Caco-2 (cell line): ENCODE measurements at regions not wholly inside any gene's neighbourhood (a gene's known extent, or its start where the extent isn't known, plus 50 kb on each side); places are given as distances from the start of the nearest gene placed in this dataset.

ENCODE experiments used
- BruUV-seq: library from RNA; stranded (reverse); fragments of 400-500 nt; replicated peaks from 2 replicates; lab custom pipeline; 2021; lab: Mats Ljungman, UMichigan
- CTCF ChIA-PET: fragments of 300-600 bp; sonication (Branson Sonifier 250); formaldehyde crosslinking; loops from one replicate; lab custom pipeline; 2022; ENCODE audit warnings: antibody characterized with exemption; lab: Charles Lee
- POLR2A ChIA-PET: fragments of 300-600 bp; sonication (Branson Sonifier 250); formaldehyde crosslinking; loops from one replicate; lab custom pipeline; 2022; ENCODE audit warnings: antibody characterized with exemption; lab: Charles Lee
- DNase-seq, 2 experiments: peaks; one replicate each; pipeline versions ENCODE4 v3.0.0 to v3.0.0-alpha.2; 2020 to 2022
- H3K27me3 ChIP-seq: replicated peaks from 2 replicates; pipeline ENCODE4 v1.6.0; 2011; ENCODE audit warnings: low read length; ENCODE audit not compliant: control insufficient read depth, insufficient read depth
- H3K36me3 ChIP-seq: 2 replicates; pipeline ENCODE4 v1.5.1; 2011; ENCODE audit warnings: low read length; ENCODE audit not compliant: control insufficient read depth, insufficient read depth
- H3K4me1 ChIP-seq: fragments of 250-450 bp; sonication (Bioruptor Pico); 2 replicates; pipeline ENCODE4 v1.5.1; 2020; ENCODE audit warnings: mild to moderate bottlenecking
- H3K4me3 ChIP-seq: 2 replicates; pipeline ENCODE4 v1.5.1; 2011; ENCODE audit warnings: low read depth, mild to moderate bottlenecking, control low read depth, low read length
- H3K9me3 ChIP-seq: fragments of 250-450 bp; sonication (Bioruptor Pico); 2 replicates; pipeline ENCODE4 v1.5.1; 2020; ENCODE audit warnings: mild to moderate bottlenecking, moderate library complexity
- H3K27ac Mint-ChIP-seq: one replicate; pipeline ENCODE4 v1.8.0; 2022; ENCODE audit warnings: mixed read lengths; ENCODE audit not compliant: unreplicated experiment
- H3K27me3 Mint-ChIP-seq: one replicate; pipeline ENCODE4 v1.8.0; 2022; ENCODE audit warnings: mixed read lengths; ENCODE audit not compliant: insufficient read depth, unreplicated experiment
- H3K36me3 Mint-ChIP-seq: one replicate; pipeline ENCODE4 v1.8.0; 2022; ENCODE audit warnings: mild to moderate bottlenecking, mixed read lengths; ENCODE audit not compliant: insufficient read depth, unreplicated experiment
- H3K4me1 Mint-ChIP-seq: one replicate; pipeline ENCODE4 v1.8.0; 2022; ENCODE audit warnings: low read depth, mixed read lengths; ENCODE audit not compliant: unreplicated experiment
- H3K4me3 Mint-ChIP-seq: one replicate; pipeline ENCODE4 v1.8.0; 2022; ENCODE audit warnings: mild to moderate bottlenecking, moderate library complexity, mixed read lengths; ENCODE audit not compliant: unreplicated experiment
- H3K9me3 Mint-ChIP-seq: one replicate; pipeline ENCODE4 v1.8.0; 2022; ENCODE audit warnings: mixed read lengths; ENCODE audit not compliant: unreplicated experiment
- CTCF ChIP-seq, 2 experiments: fragments of 200-600 bp in 1 of 2; IDR thresholded peaks; 1 replicate in 1 of 2; 2 replicates in 1 of 2; pipeline versions ENCODE4 v1.5.1 to v1.8.0; 2011 to 2022; ENCODE audit warnings: antibody characterized with exemption in 1 of 2, control low read depth in 1 of 2, inconsistent platforms in 1 of 2, low read depth in 1 of 2, low read length in 1 of 2, mild to moderate bottlenecking in 1 of 2, moderate library complexity in 1 of 2; ENCODE audit not compliant: insufficient read depth in 1 of 2, severe bottlenecking in 1 of 2, unreplicated experiment in 1 of 2
- intact Hi-C: fragments of 100-400 bp; cut with micrococcal nuclease; formaldehyde crosslinking; loops from one replicate; pipeline ENCODE4 v1.10.0; 2022; ENCODE audit not compliant: unreplicated experiment

GRCh38 chr18:64840911-64841701 is 692.2 kb upstream of the LINC00305 start:
- CTCF ChIA-PET: no interaction called here
- no peak overlapping the region for H3K27ac Mint-ChIP-seq

GRCh38 chr18:64810354-64810753 is 661.5 kb upstream of the LINC00305 start:
- ChIA-PET CTCF (no interaction called here), POLR2A (no interaction called here)
- Histone ChIP-seq H3K4me3 (no peak overlapping the region), H3K36me3 (no peaks in the 10 kb centered on the region), H3K9me3 (no peaks in the 10 kb centered on the region), H3K27me3 (no peaks in the 10 kb centered on the region), H3K4me1 (no peaks in the 10 kb centered on the region)
- Mint-ChIP-seq H3K27me3 (no peaks in the 10 kb centered on the region), H3K4me3 (no peak overlapping the region), H3K27ac (no peak overlapping the region), H3K9me3 (no peaks in the 10 kb centered on the region), H3K4me1 (no peaks in the 10 kb centered on the region), H3K36me3 (no peaks in the 10 kb centered on the region)
- no peak for TF ChIP-seq CTCF (IDR thresholded peaks at IDR 0.05; ENCODE audit: insufficient read depth in 1 of 2, low read depth in 1 of 2, low read length in 1 of 2, severe bottlenecking in 1 of 2, unreplicated experiment in 1 of 2)
- intact Hi-C loops: no loop called here
- no peak for DNase-seq
- no TSS peak for BruUV-seq

More at GRCh38 chr18:64840911-64841701, 692.2 kb upstream of the LINC00305 start:
- Histone ChIP-seq H3K4me1 (no peaks in the 10 kb centered on the region), H3K27me3 (no peaks in the 10 kb centered on the region), H3K36me3 (no peaks in the 10 kb centered on the region), H3K4me3 (no peak overlapping the region), H3K9me3 (no peaks in the 10 kb centered on the region)
- Mint-ChIP-seq H3K9me3 (no peaks in the 10 kb centered on the region), H3K27me3 (no peaks in the 10 kb centered on the region), H3K36me3 (no peaks in the 10 kb centered on the region), H3K4me3 (no peak overlapping the region), H3K4me1 (no peaks in the 10 kb centered on the region)
- no TSS peak for BruUV-seq
- no peak for TF ChIP-seq CTCF (IDR thresholded peaks at IDR 0.05; ENCODE audit: insufficient read depth in 1 of 2, low read depth in 1 of 2, low read length in 1 of 2, severe bottlenecking in 1 of 2, unreplicated experiment in 1 of 2)
- POLR2A ChIA-PET: no interaction called here
- intact Hi-C loops: no loop called here
- DNase-seq: peak in 1 of 2 experiments; percentile 2

- intact Hi-C loops: no loop called here
Observed at GRCh38 chr18:64809801-64810200, 660.9 kb upstream of the LINC00305 start.

More at GRCh38 chr18:64809801-64810200, 660.9 kb upstream of the LINC00305 start:
- BruUV-seq: no TSS peak
- no peak overlapping the region for H3K27ac Mint-ChIP-seq
- no peaks in the 10 kb centered on the region for H3K36me3 ChIP-seq
- H3K4me3 ChIP-seq: no peak overlapping the region
- H3K9me3 ChIP-seq: no peaks in the 10 kb centered on the region
- H3K27me3 Mint-ChIP-seq: no peaks in the 10 kb centered on the region
- H3K9me3 Mint-ChIP-seq: no peaks in the 10 kb centered on the region
- TF ChIP-seq CTCF (IDR thresholded peaks at IDR 0.05; ENCODE audit: insufficient read depth in 1 of 2, low read depth in 1 of 2, low read length in 1 of 2, severe bottlenecking in 1 of 2, unreplicated experiment in 1 of 2): no peak
- no peaks in the 10 kb centered on the region for H3K36me3 Mint-ChIP-seq
- H3K4me3 Mint-ChIP-seq: no peak overlapping the region
- H3K4me1 ChIP-seq: no peaks in the 10 kb centered on the region
- CTCF ChIA-PET: no interaction called here
- POLR2A ChIA-PET: no interaction called here
- H3K4me1 Mint-ChIP-seq: no peaks in the 10 kb centered on the region
- DNase-seq: no peak
- H3K27me3 ChIP-seq: no peaks in the 10 kb centered on the region
